NCI-H2081 (cell line): ENCODE measurements at regions not wholly inside any gene's neighbourhood (a gene's known extent, or its start where the extent isn't known, plus 50 kb on each side); places are given as distances from the start of the nearest gene placed in this dataset.
A peak's percentile ranks its signal among the peaks of the same experiment; 100 is the strongest.
"Not testable (repeated sequence)": the region's sequence is repeated elsewhere in the genome, so short reads cannot be mapped to it uniquely, and the experiment has no call there.

Experiments
- DNase-seq, 2 experiments: peaks; one replicate each; lab custom pipeline; 2025; lab: John Stamatoyannopoulos, UW

GRCh38 chr11:22567759-22568158 is 57.9 kb downstream of the FANCF start:
- DNase-seq: no peak

DNA sequence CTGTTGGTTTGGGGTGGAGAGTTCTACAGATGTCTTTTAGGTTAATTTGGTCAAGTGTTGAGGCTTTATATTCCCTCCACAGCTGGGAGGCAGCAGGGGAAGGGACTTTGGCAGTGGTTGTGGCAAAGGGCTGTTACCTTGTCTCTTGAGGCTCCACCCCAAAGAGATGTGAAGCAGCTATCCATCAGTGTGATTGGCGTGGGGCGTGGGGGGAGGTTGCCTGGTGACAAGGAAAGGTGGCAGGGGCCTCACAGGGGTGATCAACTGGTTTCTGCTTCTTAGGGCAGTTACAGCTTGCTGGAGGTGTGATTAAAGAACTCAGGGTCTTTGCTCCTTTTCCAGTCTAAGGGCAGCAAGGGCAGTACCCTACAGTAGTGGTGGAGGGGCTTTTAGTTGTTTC is 59.3 kb downstream of the FANCF start:
- DNase-seq: no peak

GRCh38 chr11:22561283-22561682 is 64.3 kb downstream of the FANCF start:
- no peak for DNase-seq

- no peak for DNase-seq
Observed at GRCh38 chr11:22559416-22559815, 66.2 kb downstream of the FANCF start.

GRCh38 chr11:22558664-22559063 is 67.0 kb downstream of the FANCF start:
- DNase-seq: peak; percentile 15 to 66

DNA sequence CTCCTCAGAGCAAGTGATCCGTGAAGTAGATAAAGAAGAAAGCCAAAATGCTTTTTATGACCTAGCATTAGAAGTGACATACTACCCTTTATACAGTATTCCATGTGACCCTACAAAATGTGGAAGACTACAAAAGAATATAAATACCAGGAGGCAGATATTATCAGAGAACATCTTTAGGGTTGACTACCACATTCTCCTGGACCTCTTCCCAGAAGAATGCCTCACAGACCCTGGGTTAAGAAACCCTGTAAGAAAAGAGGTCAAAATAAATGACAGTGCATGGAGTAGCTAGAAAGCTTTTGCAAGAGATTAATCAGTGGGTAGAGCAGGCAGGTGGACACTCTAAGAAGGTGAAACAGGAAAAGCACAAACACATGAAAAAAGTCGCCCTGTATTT is 69.2 kb downstream of the FANCF start:
- DNase-seq: no peak

DNA sequence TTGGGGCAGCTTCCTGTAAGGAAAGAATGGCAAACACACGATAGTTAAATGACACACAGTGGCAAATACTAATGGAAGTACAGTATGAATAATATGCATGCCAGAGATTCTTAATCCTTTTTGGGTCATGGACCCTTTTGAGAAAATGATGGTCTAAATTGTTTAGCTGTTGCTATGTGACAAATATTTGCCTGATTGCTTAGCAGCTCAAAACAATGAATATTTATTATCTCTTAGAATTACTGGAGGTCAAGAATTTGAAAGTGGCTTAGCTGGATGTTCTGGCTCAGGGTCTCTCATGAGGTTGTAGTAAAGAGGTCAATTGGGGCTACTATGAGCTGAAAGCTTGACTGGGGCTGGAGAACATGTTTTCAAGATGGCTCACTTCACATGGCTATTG is 69.7 kb downstream of the FANCF start:
- DNase-seq: no peak

GRCh38 chr11:22554221-22554620 is 71.4 kb downstream of the FANCF start:
- no peak for DNase-seq

DNA sequence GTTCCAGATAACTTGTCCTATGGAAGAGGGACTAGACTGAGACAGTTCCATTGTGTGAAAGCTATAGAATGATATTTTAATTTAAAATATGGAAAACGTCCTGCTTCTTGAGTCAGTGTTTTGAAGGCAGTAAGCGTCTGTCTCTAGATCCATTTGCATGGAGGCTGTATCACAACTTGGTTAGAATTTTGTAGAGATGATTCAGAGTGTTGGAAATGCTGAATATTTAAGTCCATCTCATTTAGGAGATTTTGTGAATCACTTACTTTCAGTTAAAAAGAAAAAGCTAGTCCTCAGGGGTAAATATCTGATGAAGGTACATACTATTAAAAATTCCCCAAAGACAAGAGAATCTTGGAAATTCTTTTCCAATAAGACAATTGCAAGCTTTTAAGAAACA is 72.7 kb downstream of the FANCF start:
- DNase-seq: no peak

DNA sequence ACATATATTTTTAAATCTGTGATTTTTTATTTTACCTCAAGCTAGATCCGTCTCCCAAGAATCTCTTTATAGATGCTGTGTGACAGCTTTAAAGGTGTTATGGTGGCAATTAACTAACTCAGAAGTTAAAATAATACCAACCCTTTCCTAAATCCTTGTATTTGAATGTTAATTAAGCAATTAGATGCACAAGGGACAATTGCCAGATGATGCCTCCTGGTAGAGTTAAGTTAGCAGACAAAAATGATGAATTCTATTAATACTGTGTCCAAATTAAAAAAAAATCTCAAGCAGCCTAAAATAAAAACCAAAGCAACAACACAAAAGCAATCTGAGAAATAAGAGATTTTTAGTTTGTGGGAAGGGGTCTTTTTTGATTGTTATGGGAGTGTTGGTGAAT is 78.9 kb downstream of the FANCF start:
- DNase-seq: no peak

- DNase-seq: no peak
Observed at GRCh38 chr11:22543261-22543660, 82.4 kb downstream of the FANCF start.

- peak in 1 of 2 experiments; percentile 45 for DNase-seq
Observed at GRCh38 chr11:22539821-22540256, 85.8 kb downstream of the FANCF start.

DNA sequence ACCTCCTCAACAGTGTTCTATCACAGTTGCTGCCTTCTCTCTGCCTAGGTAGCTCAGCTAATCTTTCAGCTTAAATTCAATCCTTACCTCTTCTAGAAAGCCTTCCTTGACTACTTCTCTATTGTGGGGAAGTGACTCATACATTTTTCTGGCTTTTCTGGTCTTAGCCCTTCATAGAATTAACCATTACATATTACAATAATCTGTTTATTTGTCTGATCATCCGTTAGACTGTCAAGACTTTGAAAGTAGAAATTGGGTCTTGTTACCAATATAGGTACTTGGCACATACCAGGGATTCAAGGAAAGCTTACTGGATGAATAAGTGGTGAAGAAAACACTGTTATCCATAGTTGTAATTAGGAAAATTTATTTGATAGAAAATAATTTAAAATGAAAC is 89.6 kb downstream of the FANCF start:
- no peak for DNase-seq

GRCh38 chr11:22528612-22529429 is 96.8 kb downstream of the FANCF start:
- DNase-seq: peak; percentile 20 to 38

- DNase-seq: no peak
Observed at GRCh38 chr11:22522225-22522624, 103.4 kb downstream of the FANCF start.

GRCh38 chr11:22521226-22521625 is 104.4 kb downstream of the FANCF start:
- DNase-seq: no peak

GRCh38 chr11:22520521-22520920 is 105.1 kb downstream of the FANCF start:
- no peak for DNase-seq

- DNase-seq: not testable (repeated sequence)
Observed at GRCh38 chr11:22518344-22518743, 107.3 kb downstream of the FANCF start.

DNA sequence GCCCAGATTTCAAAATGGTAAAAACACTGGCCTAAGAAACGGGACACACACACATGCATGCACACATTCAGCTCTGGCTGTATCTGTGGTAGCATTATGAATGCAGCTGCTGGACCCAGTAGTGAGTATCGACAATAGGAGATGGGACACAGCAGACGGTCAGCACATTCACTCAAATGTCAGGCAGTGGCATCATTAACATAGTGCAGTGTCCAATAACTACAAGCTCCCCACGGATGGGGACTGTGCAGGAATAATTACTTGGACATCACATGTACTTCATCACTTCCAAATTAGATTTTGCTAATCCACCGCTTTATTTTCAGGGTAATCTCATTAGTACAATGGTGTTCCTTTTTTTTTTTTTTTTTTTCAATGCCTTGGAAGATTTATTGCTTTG is 109.5 kb downstream of the FANCF start:
- DNase-seq: no peak

DNA sequence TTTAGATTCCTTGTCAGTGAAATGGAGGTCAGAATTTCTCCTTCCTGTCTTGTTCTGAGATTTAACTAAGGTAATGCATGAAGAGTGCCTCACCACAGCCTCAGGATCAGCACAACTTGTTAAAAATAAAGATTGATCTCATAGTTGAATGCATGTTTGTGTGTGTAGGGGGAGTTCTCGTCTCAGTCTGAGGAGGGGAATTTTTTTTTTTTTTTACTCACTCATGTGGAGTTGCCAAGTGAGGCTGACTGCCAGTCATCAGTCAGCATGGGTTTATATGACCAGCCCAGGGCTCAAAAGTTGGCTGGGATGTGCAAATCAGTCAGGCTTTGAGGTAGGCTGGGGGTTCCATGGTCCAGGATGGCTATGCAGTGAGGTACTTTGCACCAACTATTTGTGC is 113.2 kb downstream of the FANCF start:
- no peak for DNase-seq

DNA sequence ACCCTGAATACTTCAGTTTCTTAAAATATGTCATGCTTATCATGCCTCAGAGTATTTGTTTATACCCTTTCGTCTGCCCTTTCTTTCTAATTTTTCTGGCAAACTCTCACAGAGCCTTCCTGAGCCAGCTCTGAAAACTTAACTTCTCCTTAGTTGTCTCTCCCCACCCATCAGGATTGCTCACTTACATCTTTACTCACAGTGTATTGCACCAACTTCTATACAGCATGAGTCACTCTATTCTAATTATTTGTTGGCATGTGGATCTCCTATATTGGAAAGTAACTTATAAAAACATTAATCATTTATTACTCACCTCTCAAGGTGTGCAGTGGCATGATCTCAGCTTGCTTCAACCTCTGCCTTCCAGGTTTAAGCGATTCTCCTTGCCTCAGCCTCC is 114.9 kb downstream of the FANCF start:
- DNase-seq: no peak

DNA sequence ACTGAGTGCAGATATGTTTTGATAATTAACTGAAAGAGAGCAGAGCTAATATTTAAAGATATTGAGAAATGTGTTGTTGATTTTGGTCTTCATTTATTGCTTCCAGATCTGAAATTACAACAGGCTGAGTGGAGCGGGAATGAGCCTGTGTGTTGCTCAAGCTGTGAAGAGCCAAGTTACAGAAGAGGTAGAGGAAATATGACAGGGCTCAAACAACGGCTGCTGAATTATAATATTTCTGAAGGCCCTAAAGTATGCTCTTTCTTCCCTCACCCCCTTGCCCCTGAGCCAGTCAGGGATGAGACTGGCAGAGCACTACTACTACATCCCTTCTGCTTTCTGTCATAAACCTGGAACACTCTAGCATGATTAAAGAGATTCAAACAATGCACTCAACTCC is 115.6 kb downstream of the FANCF start:
- no peak for DNase-seq

- no peak for DNase-seq
Observed at GRCh38 chr11:22508665-22509064, 117.0 kb downstream of the FANCF start.

- no peak for DNase-seq
Observed at GRCh38 chr11:22497474-22497873, 128.1 kb downstream of the FANCF start.
